Renal cortex interstitium (tissue), 11 donors: ENCODE measurements at regions not wholly inside any gene's neighbourhood (a gene's known extent, or its start where the extent isn't known, plus 50 kb on each side); places are given as distances from the start of the nearest gene placed in this dataset.
"Not testable (repeated sequence)": the region's sequence is repeated elsewhere in the genome, so short reads cannot be mapped to it uniquely, and the experiment has no call there.

ENCODE experiments used
- DNase-seq, 11 donors: peaks; one replicate each; pipeline ENCODE4 v3.0.0-alpha.2; 2013; ENCODE audit warnings: low read depth in 9 of 11, low spot score in 4 of 11; ENCODE audit errors: extremely low read depth in 1 of 11

DNA sequence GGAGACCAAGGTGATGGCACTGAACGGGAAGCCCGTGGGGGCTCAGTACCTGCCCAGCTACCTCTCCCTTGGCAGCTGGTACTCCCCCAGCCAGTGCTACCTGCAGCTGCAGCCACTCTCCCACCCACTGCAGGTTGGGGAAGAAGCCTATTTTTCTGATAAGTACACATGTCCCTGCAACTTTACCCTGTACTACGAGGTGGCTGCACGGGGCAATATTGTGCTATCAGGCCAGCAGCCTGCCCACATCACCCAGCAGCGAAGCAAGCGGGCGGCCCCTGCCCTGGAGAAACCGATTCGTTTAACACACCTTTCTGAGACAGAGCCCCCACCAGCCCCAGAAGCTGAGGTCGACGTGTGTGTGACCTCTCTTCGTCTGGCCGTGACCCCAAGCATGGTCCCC, 1246.2 kb upstream of the PHF14 start:
- DNase-seq = not testable (repeated sequence)

DNA sequence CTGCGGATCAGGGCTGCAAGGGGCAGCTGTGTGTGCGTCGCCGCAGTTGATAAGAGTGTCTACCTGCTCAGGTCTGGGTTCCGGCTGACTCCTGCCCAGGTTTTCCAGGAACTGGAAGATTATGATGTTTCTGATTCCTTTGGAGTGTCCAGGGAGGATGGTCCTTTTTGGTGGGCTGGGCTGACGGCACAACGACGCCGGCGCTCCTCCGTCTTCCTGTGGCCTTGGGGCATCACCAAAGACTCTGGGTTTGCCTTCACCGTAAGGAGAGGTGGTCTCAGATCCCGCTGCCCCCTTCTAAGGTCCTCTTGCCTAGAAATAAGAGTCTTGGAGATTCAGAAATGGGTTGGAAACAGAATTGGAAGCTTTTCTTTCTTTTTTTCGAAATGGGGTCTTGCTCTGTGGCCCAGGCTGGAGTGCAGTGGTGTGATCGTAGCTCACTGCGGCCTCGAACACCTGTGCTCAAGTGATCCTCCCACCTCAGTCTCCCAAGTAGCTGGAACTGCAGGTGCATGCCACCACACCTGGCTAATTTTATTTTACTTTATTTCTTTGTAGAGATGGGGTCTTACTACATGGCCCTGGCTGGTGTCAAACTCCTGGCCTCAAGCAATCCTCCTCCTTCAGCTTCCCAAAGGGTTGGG, 1245.5 kb upstream of the PHF14 start:
- not testable (repeated sequence) for DNase-seq

DNA sequence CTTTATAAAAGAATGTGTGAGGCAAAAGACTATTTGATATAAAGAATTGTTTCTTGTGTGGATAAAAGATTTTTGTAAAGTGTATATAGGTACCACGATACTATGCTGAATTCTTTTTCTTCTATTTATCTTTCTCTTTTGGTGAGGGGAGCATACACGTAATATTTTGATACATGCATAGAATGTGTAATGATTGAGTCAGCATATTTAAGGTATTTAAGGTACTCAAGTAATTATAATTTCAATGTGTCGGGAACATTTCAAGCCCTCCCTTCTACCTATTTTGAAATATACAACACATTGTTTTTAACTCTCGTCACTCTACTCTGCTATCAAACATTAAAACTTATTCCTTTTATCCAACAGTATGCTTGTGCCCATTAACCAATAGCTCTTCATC, 1221.6 kb upstream of the PHF14 start:
- DNase-seq = no peak

DNA sequence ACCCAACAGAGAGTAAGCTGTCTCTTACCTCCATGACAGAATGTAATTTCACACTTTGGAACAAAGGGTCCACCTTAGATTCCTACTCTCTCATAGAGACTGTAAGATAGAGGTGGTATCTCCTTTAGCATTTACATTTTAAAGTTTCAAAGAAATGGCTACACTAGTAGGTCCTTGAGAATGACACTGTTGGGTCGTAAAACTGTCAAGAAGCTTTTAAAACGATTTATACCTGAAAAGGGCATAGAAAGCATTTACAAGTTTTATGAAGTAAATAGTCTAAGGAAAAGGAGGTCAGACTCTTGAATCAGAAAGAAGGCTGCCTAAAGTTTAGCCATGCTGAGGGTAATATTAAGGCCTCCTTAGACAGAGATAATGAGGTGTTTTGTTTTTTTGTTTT, 1212.4 kb upstream of the PHF14 start:
- DNase-seq = peak in 2 of 11 donors; percentile 5 to 7

DNA sequence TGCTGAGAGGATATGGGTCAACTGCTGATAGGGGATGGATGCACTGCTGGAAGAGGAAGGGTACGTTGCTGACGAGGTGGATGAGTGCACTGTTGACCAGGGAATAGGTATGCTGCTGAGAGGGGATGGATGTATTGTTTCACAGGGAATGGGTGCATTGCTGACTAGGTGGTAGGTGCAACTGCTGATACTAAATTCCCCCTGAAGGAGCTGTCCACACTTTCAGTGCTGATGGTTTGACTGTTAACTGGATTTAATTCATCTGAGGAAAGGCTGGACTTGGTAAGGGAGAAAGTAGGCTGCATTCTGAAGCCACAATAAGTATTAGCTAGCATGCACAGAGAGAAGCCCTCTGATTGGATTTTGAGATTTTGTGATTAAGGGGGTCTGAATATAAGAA, 1196.8 kb upstream of the PHF14 start:
- DNase-seq = peak in 5 of 11 donors; percentile 7 to 30 (median 11)

DNA sequence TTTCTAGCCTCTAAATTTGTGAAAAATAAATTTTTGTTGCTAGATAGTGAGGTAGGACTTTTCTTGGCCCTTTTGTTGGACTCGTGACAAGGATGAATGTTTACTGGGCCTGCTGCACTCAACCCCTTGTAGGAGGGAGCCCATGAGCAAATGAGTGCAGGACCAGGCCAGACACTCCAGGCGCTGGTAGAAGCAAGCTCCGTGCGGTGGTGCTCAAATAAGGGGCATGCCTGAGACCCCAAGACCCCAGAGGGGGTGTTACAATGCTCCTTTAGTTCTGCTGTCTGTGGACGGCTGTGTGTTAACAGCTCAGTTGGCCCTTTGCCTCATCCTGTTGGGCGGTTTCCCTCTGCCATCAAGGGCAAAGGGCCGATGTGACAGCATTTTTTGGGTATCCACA, 1195.3 kb upstream of the PHF14 start:
- no peak for DNase-seq

DNA sequence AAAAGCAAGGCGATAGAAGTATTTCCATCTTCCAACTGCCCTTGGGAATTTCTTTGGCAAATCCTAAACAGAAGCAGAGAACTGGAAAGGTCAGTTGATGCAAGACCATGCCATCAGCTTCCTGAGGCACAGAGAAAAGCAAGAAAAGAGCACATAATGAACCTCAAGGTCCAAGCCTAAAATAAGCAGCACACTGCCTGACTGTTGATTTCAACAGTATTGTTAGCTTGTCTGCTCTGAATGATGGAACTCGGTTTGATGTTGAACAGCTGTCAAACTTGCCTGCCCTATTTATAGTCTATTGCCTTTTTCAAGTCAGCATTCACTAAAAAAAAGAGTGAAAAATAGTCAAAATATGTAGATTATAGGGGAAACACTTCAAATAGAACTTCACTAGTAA, 1192.0 kb upstream of the PHF14 start:
- no peak for DNase-seq

DNA sequence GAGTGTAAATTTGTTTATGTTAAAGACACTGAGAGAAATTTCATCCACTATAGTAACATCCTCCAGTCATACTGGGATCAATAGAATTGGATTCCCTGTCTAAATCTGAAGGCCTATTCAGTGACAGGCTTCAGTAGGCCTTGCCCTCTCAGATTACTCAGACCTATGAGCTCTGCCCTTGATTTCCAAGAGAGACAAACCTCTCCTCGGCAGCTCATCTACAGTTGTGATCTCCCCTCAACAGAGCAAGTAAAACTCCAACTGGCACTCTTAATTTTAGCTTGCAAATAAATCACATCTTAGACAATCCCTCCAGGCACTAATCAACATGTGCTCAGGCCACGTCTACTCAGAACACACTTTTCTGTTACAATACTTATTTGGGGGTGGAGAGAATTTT, 1191.4 kb upstream of the PHF14 start:
- no peak for DNase-seq

DNA sequence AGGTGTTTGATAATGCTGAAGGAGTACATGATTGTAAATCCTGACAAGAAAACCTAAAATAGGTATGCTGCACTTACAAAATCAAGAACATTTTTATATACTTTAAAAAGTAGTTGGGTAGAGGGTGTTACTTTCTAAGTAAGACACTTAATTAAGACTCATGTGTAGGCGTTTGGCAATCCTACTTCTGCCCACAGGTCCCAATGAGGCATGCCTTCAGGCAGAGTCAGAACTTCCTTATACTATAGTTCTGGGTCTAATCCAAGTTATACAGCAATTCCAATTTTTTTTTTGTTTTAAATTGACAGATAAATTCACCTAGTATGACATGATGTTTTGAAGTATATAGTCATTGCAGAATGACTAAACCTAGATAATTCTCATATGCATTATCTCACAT, 1188.5 kb upstream of the PHF14 start:
- DNase-seq = no peak

DNA sequence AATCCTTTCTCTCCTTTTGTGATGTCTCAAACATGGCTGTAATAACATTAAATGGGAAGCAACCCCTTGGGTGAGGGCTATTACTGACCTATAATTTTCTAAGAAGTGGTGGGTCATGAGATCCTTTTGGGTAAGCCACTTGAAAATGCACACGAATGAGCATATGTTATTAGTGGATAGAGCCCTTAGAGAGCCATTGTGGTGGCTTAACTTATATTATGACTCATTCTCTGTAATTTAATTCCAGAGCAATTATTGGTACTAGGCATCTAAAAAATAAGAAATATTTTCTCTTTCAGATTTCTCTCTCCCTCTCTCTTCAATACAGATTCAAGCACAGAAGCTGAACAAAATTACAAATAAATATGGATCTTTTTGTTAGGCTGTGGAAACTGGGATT, 1177.4 kb upstream of the PHF14 start:
- no peak for DNase-seq

DNA sequence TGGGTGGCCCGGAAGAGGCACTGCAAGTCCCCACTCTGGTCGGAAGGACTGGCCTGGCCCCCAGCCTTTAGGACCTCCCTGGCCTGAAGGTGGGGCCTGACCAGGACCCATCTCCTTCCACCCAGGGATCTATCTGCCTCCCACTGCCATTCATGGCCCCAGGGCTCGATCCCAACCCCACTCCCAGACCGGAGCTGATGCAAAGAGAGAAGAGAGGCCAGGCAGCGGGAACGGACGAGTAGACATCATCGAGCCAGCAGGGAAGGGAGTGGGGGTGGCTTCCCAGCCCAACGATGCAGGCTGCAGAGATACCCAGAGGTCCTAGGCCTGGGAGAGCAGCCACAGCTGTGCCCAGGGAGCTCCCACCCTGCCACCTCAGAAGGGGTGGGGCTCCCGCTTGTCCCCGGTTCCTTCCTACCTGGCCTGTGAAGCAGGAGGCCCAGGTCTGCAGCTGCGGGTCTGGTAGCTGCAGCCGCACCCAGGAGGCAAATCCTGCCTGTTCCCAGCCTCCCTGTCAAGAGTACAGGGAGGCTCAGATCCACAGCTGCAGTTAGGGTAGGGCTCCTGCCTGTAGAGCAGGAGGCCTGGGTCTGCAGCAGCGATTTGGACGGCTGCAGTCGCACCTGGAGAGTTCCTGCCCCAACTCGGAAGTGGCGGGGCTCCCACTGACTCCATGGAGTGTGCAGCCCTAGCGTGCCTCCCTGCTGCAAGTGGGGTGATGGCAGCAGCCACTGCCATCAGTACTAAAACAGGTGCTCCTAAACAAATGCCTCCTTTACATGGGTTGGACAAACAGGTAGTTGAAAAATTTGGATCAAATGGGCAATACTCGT, 1151.0 kb upstream of the PHF14 start:
- DNase-seq = no peak

DNA sequence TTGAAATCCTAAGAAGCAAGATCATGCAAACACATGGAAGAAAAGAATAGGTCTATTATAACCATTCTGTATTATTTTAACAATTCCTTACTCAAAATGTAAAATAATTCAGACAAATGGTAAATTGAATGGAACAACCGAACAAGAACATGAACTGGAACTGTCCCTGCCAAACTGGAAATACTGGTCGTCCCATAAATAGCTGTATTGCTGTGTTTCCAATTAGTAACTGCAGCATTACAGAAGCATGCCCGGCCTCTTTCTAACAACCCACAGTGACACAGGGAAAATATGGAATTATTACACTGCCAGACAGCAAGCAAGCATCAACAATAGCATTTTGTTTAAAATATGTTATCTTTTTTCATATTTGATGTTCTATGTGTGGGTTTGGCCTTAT, 1138.5 kb upstream of the PHF14 start:
- peak in 8 of 11 donors; percentile 1 to 19 (median 12) for DNase-seq

DNA sequence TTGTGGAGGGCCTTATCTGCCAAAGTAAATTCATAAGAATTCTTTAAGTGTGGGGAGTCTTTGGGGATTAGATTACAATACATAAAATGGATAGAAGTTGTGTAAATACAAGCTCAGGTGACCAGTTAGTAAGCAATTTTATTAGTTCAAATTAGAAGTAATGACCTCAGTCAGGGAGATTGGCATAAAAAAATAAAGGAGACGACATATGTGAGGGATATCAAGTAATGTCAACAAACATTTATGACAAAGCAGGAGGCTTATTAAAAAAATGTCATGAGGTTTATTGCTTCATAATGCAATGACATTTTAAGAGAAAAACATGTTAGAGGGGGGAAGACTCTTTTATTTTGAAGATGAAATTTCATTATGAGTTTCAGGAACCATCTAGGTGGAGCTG, 1137.0 kb upstream of the PHF14 start:
- DNase-seq = no peak

DNA sequence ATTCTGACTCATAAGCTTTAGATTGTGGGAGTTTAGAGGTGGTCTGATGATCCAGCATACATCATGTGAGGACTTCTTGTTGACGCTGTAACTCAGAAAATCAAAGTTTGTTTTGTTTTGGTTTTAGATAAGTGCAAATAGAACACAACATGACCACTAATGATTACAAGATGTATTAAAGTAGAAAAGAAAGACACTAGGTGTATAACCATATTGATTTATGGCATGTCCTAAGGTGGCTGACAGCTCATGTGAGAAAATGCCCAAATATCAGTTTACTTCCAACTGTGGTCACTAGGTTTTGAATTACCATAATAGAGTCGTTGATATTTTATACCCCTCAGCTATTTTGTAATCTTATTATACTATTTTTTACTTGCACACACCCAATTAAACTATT, 1131.4 kb upstream of the PHF14 start:
- no peak for DNase-seq

DNA sequence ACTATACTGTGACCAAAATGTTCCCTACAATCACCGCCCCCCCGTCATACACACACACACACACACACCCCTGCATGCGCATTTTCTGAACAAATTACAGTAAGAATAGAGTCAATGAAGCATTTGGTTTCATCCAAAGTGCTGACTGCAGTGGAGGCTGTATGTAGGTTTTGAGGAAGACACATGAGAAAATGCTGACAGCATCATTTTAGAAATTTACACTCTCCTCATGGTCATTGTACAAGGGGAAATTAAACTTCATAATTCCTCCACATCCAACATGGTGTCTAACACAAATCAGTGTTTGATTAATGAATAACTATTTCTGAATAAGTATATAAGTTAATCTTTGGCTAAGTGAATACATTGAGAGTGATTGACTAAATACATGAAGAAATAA, 1126.8 kb upstream of the PHF14 start:
- DNase-seq = no peak

DNA sequence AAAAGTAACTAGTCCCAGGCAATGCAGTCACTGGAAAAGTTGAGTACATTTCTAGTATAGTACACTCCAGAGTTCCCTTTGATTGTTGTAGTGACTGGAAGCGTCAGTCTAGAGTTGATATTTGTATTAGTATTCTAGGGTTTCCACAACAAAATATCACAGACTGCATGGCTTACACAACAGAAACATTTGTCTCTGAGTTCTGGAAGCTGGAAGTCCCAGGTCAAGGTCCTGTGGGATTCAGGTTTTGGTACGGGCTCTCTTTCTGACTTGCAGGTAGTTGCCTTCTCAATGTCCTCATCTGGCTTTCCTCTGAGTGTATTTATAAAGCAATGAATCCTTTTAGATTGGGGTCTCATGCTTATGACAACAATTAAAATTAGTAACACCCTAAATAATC, 1119.1 kb upstream of the PHF14 start:
- no peak for DNase-seq

DNA sequence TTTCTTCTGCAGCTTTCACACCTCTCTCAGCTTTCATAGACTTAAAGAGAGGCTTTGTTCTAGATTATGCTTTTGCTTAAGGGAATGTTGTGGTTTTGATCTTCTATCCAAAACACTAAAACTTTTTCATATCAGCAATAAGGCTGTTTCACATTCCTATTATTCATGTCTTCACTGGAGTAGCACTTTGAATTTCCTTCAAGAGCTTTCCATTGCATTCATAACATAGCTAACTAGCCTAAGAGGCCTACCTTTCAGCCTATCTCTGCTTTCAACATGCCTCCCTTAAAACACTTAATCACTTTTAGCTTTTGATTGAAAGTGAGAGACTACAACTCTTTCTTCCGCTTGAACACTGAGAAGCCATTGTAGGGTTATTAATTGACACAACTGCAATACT, 1117.0 kb upstream of the PHF14 start:
- no peak for DNase-seq

DNA sequence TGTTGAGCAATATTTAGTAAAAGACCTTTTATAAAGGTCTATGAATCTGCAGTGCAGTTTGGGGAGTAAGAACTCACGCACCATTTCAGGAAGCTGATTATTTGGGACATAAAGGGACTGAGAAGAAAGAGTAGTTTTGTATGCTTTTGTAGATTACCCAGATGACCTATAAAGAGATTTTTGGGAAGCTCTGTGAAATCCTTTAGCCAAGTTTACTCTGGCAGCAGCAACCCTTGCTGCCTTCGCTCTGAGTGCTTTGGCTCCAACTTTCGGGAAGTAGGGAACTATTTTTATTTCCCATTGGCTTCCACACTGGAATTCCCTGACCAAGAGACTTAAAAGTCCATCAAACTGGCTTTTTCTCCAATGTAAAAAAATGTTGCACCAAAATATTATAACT, 1110.1 kb upstream of the PHF14 start:
- DNase-seq = peak in 1 of 11 donors; percentile 10

DNA sequence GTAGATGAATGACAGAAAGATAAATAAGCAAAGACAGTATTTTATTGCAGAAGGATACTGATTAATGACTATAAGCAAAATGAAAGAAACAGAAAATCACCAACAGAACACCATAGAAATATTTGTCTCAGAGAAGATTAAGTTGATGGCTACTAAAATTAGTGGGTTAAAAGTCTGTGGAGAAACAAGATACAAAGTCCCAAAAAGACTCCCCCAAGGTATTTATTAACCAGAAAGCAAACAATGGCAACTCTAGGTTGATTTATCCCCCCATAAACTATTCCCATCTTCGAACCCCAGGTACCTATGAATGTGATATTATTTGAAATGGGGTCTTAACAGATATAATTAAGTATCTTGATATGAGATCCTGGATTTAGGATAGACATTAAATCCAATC, 1104.5 kb upstream of the PHF14 start:
- no peak for DNase-seq

DNA sequence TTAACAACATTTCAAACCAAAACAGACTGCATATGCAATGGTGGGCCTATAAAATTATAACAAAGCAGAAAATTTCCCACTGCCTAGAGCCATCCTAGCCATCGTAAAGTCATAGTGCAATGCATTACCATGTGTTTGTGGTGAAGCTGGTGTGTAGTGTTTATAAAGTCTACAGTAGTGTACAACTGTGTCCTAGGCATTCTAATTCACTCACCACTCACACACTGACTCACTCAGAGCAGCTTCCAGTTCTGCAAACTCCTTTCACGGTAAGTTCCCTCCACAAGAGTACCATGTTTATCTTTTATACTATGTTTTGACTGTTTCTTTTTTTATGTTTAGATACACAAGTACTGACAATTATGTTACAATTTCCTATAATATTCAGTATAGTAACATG, 1104.1 kb upstream of the PHF14 start:
- DNase-seq = no peak

DNA sequence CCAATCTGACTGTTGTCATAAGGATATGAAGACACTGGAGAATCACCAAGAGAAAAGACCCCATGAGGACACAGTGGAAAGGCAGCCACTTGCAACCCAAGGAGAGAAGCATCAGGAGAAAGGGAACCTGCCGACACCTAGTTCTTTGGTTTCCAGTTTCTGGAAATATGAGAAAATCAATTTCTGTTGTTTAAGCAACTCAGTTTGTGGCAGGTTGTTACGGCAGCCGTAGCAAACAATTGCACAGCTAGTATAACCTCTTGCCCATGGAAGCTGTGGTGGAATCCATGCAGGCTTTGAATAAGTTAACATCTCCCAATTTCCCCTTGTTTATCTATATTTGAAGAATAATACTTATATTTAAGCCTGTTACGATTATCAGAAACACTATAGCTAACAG, 1103.0 kb upstream of the PHF14 start:
- DNase-seq = no peak
